HUES64 (cell line): ENCODE measurements at regions not wholly inside any gene's neighbourhood (a gene's known extent, or its start where the extent isn't known, plus 50 kb on each side); places are given as distances from the start of the nearest gene placed in this dataset.

ENCODE experiments used
- H3K27ac ChIP-seq: 2 replicates; pipeline ENCODE4 v1.7.0; 2013; ENCODE audit warnings: low read depth, low read length, inconsistent platforms
- H3K27me3 ChIP-seq: 2 replicates; pipeline ENCODE4 v1.6.1; 2013; ENCODE audit warnings: mild to moderate bottlenecking, low read length; ENCODE audit not compliant: insufficient read depth
- H3K36me3 ChIP-seq: 2 replicates; pipeline ENCODE4 v1.6.1; 2013; ENCODE audit warnings: mild to moderate bottlenecking, low read length; ENCODE audit not compliant: insufficient read depth
- H3K4me1 ChIP-seq: 2 replicates; pipeline ENCODE4 v1.6.1; 2013; ENCODE audit warnings: mild to moderate bottlenecking, low read length, moderate library complexity; ENCODE audit not compliant: insufficient read depth
- H3K4me3 ChIP-seq: 2 replicates; pipeline ENCODE4 v1.5.1; 2013; ENCODE audit warnings: mild to moderate bottlenecking, low read length, moderate library complexity
- H3K9ac ChIP-seq: 2 replicates; pipeline ENCODE4 v1.6.1; 2013; ENCODE audit warnings: mild to moderate bottlenecking, low read depth, low read length
- H3K9me3 ChIP-seq: 2 replicates; pipeline ENCODE4 v1.6.1; 2013; ENCODE audit warnings: low read depth, low read length; ENCODE audit not compliant: insufficient read depth
- WGBS: fragments of 150-250, 120-280 bp; methylation state at CpG from one replicate; pipeline ENCODE4 v1.1.7; 2013; ENCODE audit warnings: missing lambda C conversion rate; 5-methylcytosine and 5-hydroxymethylcytosine counted together

- Histone ChIP-seq H3K27me3 (no peaks in the 10 kb centered on the region), H3K4me1 (no peaks in the 10 kb centered on the region), H3K36me3 (no peaks in the 10 kb centered on the region), H3K4me3 (no peak overlapping the region), H3K9ac (no peak overlapping the region), H3K9me3 (no peaks in the 10 kb centered on the region), H3K27ac (no peak overlapping the region)
- WGBS, result 100% methylated on average over 1 of the region's 1 CpG
These were observed 471.2 kb downstream of the TAF11L14 start for GRCh38 chr5:18105449-18105848.

DNA sequence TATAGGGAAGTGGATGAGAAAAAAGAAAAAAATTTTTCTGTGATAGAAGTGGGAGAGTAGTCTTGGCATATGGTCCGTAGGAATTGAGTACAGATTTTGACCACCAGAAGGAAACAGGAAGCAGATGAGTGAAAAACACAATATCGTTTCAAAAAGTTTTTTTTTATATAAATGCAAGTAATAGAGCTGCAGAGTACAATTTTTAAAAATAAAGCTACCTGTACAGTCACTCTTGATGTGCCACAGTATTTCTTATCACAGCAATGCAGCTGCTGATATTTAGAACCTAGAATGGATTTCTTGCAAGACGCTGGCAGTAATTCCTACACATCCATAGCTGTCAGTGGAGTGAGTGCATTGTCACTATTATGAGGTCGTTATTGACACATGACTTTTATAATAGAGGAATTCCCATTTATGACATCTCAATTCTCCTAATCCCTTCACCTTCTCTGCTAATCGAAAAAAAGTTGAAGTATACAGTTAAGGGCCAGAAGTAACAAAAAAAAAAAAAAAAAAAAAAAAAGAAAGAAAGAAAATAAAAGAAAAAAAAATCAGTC lies 477.7 kb downstream of the TAF11L14 start:
- H3K4me1 ChIP-seq, result peaks cover 4% of the 10 kb centered on the region; the same call in 1 of the 2 replicates
- H3K27ac ChIP-seq, result no peak overlapping the region
- no peak overlapping the region for H3K4me3 ChIP-seq
- no peak overlapping the region for H3K9ac ChIP-seq
- no peaks in the 10 kb centered on the region for H3K36me3 ChIP-seq
- no peaks in the 10 kb centered on the region for H3K27me3 ChIP-seq
- WGBS, result 97% methylated on average over 2 of the region's 5 CpGs
- no peaks in the 10 kb centered on the region for H3K9me3 ChIP-seq

- H3K9ac ChIP-seq, result no peak overlapping the region
- 83% methylated on average over 3 of the region's 3 CpGs for WGBS
- peaks cover 4% of the 10 kb centered on the region; the same call in 1 of the 2 replicates for H3K4me1 ChIP-seq
- H3K4me3 ChIP-seq, result no peak overlapping the region
- no peaks in the 10 kb centered on the region for H3K36me3 ChIP-seq
- H3K27me3 ChIP-seq, result no peaks in the 10 kb centered on the region
- no peaks in the 10 kb centered on the region for H3K9me3 ChIP-seq
- no peak overlapping the region for H3K27ac ChIP-seq
These were observed 479.5 kb downstream of the TAF11L14 start for GRCh38 chr5:18113721-18114120.

- Histone ChIP-seq H3K4me1 (peaks cover 4% of the 10 kb centered on the region; the same call in 1 of the 2 replicates), H3K9me3 (no peaks in the 10 kb centered on the region), H3K4me3 (no peak overlapping the region), H3K27me3 (no peaks in the 10 kb centered on the region), H3K36me3 (no peaks in the 10 kb centered on the region), H3K27ac (no peak overlapping the region), H3K9ac (no peak overlapping the region)
- 90% methylated on average over 6 of the region's 6 CpGs for WGBS
These were observed 480.0 kb downstream of the TAF11L14 start for GRCh38 chr5:18114151-18114757.

DNA sequence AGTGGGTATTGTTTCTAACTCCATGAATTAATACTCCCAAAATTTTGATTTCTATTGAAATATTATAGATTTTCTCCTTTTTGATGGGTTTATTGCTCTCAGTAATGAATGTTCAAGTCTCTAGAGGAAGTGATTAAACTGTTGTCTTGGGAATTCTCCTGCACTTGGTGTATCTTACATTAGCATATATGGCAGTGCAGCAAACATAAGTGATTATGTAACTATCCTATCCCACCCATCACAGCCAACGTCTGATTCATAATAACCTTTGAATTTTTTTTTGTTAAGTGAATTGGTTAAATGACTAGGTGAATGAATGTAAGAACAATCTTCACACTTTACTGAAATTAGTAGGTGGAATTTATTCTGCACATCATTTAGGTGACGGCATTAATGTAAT lies 483.7 kb downstream of the TAF11L14 start:
- Histone ChIP-seq H3K27me3 (no peaks in the 10 kb centered on the region), H3K4me3 (no peak overlapping the region), H3K9me3 (no peaks in the 10 kb centered on the region), H3K36me3 (no peaks in the 10 kb centered on the region), H3K9ac (no peak overlapping the region), H3K4me1 (peaks cover 4% of the 10 kb centered on the region; the same call in 1 of the 2 replicates), H3K27ac (no peak overlapping the region)
- 100% methylated on average over 1 of the region's 2 CpGs for WGBS

DNA sequence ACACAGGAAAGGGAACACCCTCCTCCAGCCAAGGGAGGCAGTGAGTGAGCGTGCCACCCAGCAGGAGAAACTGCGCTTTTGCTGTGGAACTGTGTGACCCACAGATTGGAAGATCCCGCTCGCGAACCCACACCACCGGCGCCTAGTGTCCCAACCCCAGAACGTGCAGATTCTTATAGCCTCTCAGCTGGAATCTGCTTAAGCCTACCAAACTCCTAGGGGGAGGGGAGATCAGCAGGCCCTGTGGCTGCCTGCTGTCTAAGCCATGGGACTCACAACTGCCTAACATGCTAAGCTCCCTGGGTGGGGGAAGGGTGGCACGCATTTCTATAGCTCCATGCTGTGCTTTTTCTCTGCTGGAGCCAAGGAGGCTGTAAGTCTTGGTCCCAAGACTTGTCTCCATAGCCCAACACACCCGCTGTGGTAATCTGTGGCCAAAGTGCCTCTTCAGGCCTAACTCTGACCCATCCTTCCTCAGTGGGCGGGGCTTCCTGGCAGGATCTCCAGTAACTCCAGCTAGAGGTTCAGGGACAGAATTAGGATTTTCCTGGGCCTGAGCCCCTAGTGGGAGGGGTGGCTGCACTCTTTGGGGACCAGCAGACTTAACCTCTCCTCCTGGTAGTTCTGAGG lies 485.0 kb downstream of the TAF11L14 start:
- WGBS, result 67% methylated on average over 11 of the region's 11 CpGs
- no peaks in the 10 kb centered on the region for H3K27me3 ChIP-seq
- no peaks in the 10 kb centered on the region for H3K9me3 ChIP-seq
- H3K4me1 ChIP-seq, result 0 out of 2 replicates have a peak, but pooled peaks cover 4% of the 10 kb centered on the region
- H3K9ac ChIP-seq, result no peak overlapping the region
- peak overlapping the region; percentile 73; the same call in 1 of the 2 replicates for H3K27ac ChIP-seq
- no peaks in the 10 kb centered on the region for H3K36me3 ChIP-seq
- no peak overlapping the region for H3K4me3 ChIP-seq

DNA sequence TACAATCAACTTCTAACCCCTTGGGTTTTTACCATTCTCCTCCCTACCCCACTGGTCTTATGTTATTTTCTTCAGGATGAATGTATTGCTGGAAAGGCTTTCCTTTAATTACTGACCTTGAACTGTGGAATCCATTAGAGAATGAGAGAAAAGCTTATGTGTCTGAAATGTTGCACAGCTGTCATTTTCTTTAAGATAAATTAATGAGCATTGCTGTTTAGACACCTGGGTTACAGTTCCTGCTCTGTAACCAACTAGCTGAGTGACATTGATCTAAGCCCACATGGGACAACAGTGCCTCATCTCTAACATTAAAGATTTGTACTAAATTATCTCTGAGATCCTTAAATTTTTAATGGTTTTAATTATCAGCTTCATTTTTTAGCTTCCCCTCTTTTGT lies 507.0 kb downstream of the TAF11L14 start:
- H3K27me3 ChIP-seq, result no peaks in the 10 kb centered on the region
- H3K4me1 ChIP-seq, result no peaks in the 10 kb centered on the region
- H3K36me3 ChIP-seq, result no peaks in the 10 kb centered on the region
- no peak overlapping the region for H3K27ac ChIP-seq
- no peak overlapping the region for H3K4me3 ChIP-seq
- H3K9me3 ChIP-seq, result peaks cover 17% of the 10 kb centered on the region
- no peak overlapping the region for H3K9ac ChIP-seq

DNA sequence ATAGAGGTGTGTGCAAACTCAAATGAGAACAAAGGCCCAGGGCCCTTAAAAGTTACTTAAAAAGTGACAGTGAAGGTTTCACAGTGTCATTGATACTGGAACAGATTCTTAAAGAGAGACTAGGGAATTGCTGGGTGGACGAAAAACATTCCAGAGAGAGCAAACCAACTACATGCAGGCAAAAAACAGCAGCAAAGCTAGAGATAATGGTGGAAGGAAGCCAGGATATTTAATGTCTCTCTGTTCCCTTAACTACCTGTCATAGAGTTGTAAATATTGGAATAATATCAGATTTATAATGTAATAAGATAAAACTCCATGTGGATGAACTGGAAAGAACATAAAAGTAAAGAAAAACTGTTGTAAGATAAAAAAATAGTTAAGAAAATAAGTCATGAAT lies 508.6 kb downstream of the TAF11L14 start:
- no peak overlapping the region for H3K4me3 ChIP-seq
- no peaks in the 10 kb centered on the region for H3K36me3 ChIP-seq
- H3K27ac ChIP-seq, result no peak overlapping the region
- H3K9ac ChIP-seq, result no peak overlapping the region
- 87% methylated on average over 1 of the region's 1 CpG for WGBS
- peaks cover 8% of the 10 kb centered on the region for H3K9me3 ChIP-seq
- no peaks in the 10 kb centered on the region for H3K4me1 ChIP-seq
- no peaks in the 10 kb centered on the region for H3K27me3 ChIP-seq

- no peak overlapping the region for H3K9ac ChIP-seq
- H3K4me3 ChIP-seq, result no peak overlapping the region
- H3K9me3 ChIP-seq, result peaks cover 6% of the 10 kb centered on the region; the same call in 1 of the 2 replicates
- H3K27ac ChIP-seq, result no peak overlapping the region
- no peaks in the 10 kb centered on the region for H3K4me1 ChIP-seq
- no peaks in the 10 kb centered on the region for H3K36me3 ChIP-seq
- 100% methylated on average over 2 of the region's 2 CpGs for WGBS
- no peaks in the 10 kb centered on the region for H3K27me3 ChIP-seq
These were observed 518.4 kb downstream of the TAF11L14 start for GRCh38 chr5:18152671-18153070.

- no peaks in the 10 kb centered on the region for H3K4me1 ChIP-seq
- H3K36me3 ChIP-seq, result no peaks in the 10 kb centered on the region
- no peak overlapping the region for H3K4me3 ChIP-seq
- no peak overlapping the region for H3K27ac ChIP-seq
- H3K9ac ChIP-seq, result no peak overlapping the region
- 96% methylated on average over 2 of the region's 2 CpGs for WGBS
- H3K9me3 ChIP-seq, result peaks cover 17% of the 10 kb centered on the region; the same call in 1 of the 2 replicates
- H3K27me3 ChIP-seq, result no peaks in the 10 kb centered on the region
These were observed 523.9 kb downstream of the TAF11L14 start for GRCh38 chr5:18158166-18158565.

- Histone ChIP-seq H3K36me3 (no peaks in the 10 kb centered on the region), H3K4me3 (no peak overlapping the region), H3K9ac (no peak overlapping the region), H3K27me3 (no peaks in the 10 kb centered on the region), H3K27ac (no peak overlapping the region), H3K4me1 (no peaks in the 10 kb centered on the region), H3K9me3 (peaks cover 18% of the 10 kb centered on the region)
- WGBS, result 100% methylated on average over 1 of the region's 1 CpG
These were observed 525.1 kb downstream of the TAF11L14 start for GRCh38 chr5:18159331-18159730.
